ENCODE measurements at regions not wholly inside any gene's neighbourhood (a gene's known extent, or its start where the extent isn't known, plus 50 kb on each side); places are given as distances from the start of the nearest gene placed in this dataset.

DNA sequence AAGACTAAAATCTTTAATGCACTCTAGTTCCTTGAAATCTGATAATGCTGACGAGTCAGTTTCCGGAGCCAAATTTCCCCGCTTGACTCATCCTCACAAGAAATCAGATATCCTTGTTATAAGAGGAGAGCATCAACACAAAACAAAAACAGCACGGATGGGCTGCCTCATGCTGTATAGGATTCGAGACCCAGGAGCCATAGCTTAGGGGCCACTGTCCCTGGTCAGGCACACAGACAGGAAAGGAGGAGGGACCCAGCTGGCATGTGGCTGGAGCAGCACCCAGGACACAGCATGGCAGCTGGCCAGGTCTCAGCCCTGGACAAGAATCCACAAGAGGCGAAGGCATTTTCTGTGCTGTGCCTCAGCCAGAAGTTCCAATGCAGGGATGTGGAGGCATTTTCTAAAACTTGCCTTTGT lies 110.2 kb upstream of the SPATA13 start:
- Histone ChIP-seq H3K4me1 (ENCODE audit: control insufficient read depth, extremely low read depth, insufficient read depth, low read length) (peaks cover 16% of the 10 kb centered on the region), H3K9me3 (ENCODE audit: control insufficient read depth, low read depth, low read length) (peaks cover 2% of the 10 kb centered on the region), H3K9me1 (ENCODE audit: control insufficient read depth, extremely low read depth, insufficient read depth, low read length) (peaks cover 4% of the 10 kb centered on the region), H2AFZ (ENCODE audit: control insufficient read depth, low read length) (peak overlapping the region; percentile 80), H3K4me2 (ENCODE audit: control insufficient read depth, extremely low read depth, insufficient read depth, low read depth, low read length) (peak overlapping the region; percentile 67), H3K27me3 (ENCODE audit: control insufficient read depth, extremely low read depth, insufficient read depth, low read length) (no peaks in the 10 kb centered on the region), H3K4me3 (ENCODE audit: control insufficient read depth in 2 of 3, extremely low read depth in 1 of 3, insufficient read depth in 2 of 3, low read depth in 1 of 3, low read length in 3 of 3) (peak overlapping the region in 1 of 3 experiments; percentile 46), H3K27ac (ENCODE audit: control insufficient read depth, insufficient read depth, low read length) (peak overlapping the region; percentile 50), H3K36me3 (ENCODE audit: control insufficient read depth in 2 of 2, extremely low read depth in 1 of 2, insufficient read depth in 2 of 2, low read length in 2 of 2) (no peaks in the 10 kb centered on the region), H3K9ac (ENCODE audit: control insufficient read depth, extremely low read depth, insufficient read depth, low read length) (peak overlapping the region; percentile 42), H4K20me1 (ENCODE audit: control insufficient read depth, extremely low read depth, insufficient read depth, low read length) (no peaks in the 10 kb centered on the region), H3K79me2 (ENCODE audit: control insufficient read depth, insufficient read depth, low read length) (no peaks in the 10 kb centered on the region)
- peak; percentile 76 for FAIRE-seq
- DNase-seq (ENCODE audit: low read depth, low spot score), result no peak
- dilution Hi-C loops (cut with MboI; ENCODE audit: extremely low pct_ligation_motif_present, low sequenced_read_pairs), result no loop called here
- TF ChIP-seq, protein P1, sequence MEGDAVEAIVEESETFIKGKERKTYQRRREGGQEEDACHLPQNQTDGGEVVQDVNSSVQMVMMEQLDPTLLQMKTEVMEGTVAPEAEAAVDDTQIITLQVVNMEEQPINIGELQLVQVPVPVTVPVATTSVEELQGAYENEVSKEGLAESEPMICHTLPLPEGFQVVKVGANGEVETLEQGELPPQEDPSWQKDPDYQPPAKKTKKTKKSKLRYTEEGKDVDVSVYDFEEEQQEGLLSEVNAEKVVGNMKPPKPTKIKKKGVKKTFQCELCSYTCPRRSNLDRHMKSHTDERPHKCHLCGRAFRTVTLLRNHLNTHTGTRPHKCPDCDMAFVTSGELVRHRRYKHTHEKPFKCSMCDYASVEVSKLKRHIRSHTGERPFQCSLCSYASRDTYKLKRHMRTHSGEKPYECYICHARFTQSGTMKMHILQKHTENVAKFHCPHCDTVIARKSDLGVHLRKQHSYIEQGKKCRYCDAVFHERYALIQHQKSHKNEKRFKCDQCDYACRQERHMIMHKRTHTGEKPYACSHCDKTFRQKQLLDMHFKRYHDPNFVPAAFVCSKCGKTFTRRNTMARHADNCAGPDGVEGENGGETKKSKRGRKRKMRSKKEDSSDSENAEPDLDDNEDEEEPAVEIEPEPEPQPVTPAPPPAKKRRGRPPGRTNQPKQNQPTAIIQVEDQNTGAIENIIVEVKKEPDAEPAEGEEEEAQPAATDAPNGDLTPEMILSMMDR (optimal IDR thresholded peaks at IDR 0.05 in 1 of 3, IDR thresholded peaks at IDR 0.05 in 1 of 3, conservative IDR thresholded peaks at IDR 0.05 in 1 of 3; ENCODE audit: extremely low read depth in 1 of 3, insufficient read depth in 2 of 3, low read length in 3 of 3), result no peak
- no peak for TF ChIP-seq EZH2 (IDR thresholded peaks at IDR 0.05; ENCODE audit: low read length)

DNA sequence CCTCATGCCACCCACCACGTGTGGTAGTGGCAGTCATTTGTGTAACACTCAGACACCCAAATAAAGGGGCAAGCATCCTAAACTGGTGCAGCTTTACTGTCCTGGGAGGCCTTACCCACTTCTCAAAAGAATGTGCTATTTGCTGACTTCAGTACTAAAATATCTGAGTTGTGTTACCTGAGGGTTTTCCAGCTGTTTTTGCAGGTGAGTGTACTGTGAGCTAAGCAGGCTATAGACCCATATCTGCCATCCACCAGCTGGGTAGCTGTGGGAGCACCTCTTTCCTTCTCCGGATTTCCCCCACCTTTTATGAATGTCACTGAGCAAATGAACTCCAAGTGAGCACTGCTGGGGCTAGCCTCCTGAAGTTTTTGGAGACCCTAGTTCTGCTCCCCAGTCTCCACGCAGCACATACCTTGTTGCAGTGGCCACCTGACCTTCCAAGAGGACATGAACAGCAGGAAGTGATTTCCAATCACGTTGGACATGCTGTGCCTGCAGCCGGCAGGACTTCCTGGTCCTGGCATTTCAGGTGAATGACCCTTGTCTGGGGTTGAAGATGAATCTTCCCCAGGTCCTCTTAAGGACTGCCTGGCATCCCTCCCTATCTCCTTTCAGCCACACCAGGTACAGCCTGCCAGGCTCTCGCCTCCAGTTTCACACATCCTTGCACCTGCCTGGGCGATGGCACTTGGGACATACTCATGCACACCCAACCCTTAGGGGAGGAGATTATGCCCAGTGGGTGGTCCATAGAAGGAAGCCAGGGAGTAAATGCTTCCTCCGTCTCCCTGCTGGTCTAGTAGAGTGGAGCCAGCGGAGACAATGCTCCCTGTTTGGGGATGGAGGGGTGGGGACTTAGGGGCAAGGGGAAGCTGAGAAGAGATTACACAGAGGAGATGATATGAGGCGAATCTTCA lies 109.5 kb upstream of the SPATA13 start:
- peak overlapping the region; percentile 67 for H3K4me2 ChIP-seq (ENCODE audit: control insufficient read depth, extremely low read depth, insufficient read depth, low read depth, low read length)
- FAIRE-seq, result no peak

More for the DNA sequence above, 109.5 kb upstream of the SPATA13 start:
- no peaks in the 10 kb centered on the region for H3K79me2 ChIP-seq (ENCODE audit: control insufficient read depth, insufficient read depth, low read length)
- H3K36me3 ChIP-seq (ENCODE audit: control insufficient read depth in 2 of 2, extremely low read depth in 1 of 2, insufficient read depth in 2 of 2, low read length in 2 of 2), result no peaks in the 10 kb centered on the region
- peak overlapping the region; percentile 80 for H2AFZ ChIP-seq (ENCODE audit: control insufficient read depth, low read length)
- H3K27me3 ChIP-seq (ENCODE audit: control insufficient read depth, extremely low read depth, insufficient read depth, low read length), result no peaks in the 10 kb centered on the region
- dilution Hi-C loops (cut with MboI; ENCODE audit: extremely low pct_ligation_motif_present, low sequenced_read_pairs), result no loop called here
- no peaks in the 10 kb centered on the region for H4K20me1 ChIP-seq (ENCODE audit: control insufficient read depth, extremely low read depth, insufficient read depth, low read length)
- peak overlapping the region in 1 of 3 experiments; percentile 46 for H3K4me3 ChIP-seq (ENCODE audit: control insufficient read depth in 2 of 3, extremely low read depth in 1 of 3, insufficient read depth in 2 of 3, low read depth in 1 of 3, low read length in 3 of 3)
- peaks cover 4% of the 10 kb centered on the region for H3K9me1 ChIP-seq (ENCODE audit: control insufficient read depth, extremely low read depth, insufficient read depth, low read length)
- no peak overlapping the region for H3K9ac ChIP-seq (ENCODE audit: control insufficient read depth, extremely low read depth, insufficient read depth, low read length)
- H3K27ac ChIP-seq (ENCODE audit: control insufficient read depth, insufficient read depth, low read length), result peak overlapping the region; percentile 50
- no peak for DNase-seq (ENCODE audit: low read depth, low spot score)
- H3K9me3 ChIP-seq (ENCODE audit: control insufficient read depth, low read depth, low read length), result peaks cover 2% of the 10 kb centered on the region
- peaks cover 16% of the 10 kb centered on the region for H3K4me1 ChIP-seq (ENCODE audit: control insufficient read depth, extremely low read depth, insufficient read depth, low read length)
- TF ChIP-seq, protein P1 (optimal IDR thresholded peaks at IDR 0.05 in 1 of 3, IDR thresholded peaks at IDR 0.05 in 1 of 3, conservative IDR thresholded peaks at IDR 0.05 in 1 of 3; ENCODE audit: extremely low read depth in 1 of 3, insufficient read depth in 2 of 3, low read length in 3 of 3), result no peak
- TF ChIP-seq EZH2 (IDR thresholded peaks at IDR 0.05; ENCODE audit: low read length), result no peak
